ENCODE measurements at regions not wholly inside any gene's neighbourhood (a gene's known extent, or its start where the extent isn't known, plus 50 kb on each side); places are given as distances from the start of the nearest gene placed in this dataset.

GRCh38 chr22:26903030-26903856 is 245.9 kb downstream of the MIAT start:
- TF ChIP-seq, protein P1, sequence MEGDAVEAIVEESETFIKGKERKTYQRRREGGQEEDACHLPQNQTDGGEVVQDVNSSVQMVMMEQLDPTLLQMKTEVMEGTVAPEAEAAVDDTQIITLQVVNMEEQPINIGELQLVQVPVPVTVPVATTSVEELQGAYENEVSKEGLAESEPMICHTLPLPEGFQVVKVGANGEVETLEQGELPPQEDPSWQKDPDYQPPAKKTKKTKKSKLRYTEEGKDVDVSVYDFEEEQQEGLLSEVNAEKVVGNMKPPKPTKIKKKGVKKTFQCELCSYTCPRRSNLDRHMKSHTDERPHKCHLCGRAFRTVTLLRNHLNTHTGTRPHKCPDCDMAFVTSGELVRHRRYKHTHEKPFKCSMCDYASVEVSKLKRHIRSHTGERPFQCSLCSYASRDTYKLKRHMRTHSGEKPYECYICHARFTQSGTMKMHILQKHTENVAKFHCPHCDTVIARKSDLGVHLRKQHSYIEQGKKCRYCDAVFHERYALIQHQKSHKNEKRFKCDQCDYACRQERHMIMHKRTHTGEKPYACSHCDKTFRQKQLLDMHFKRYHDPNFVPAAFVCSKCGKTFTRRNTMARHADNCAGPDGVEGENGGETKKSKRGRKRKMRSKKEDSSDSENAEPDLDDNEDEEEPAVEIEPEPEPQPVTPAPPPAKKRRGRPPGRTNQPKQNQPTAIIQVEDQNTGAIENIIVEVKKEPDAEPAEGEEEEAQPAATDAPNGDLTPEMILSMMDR (IDR thresholded peaks at IDR 0.05), result no peak
- TF ChIP-seq POLR2AphosphoS5 (IDR thresholded peaks at IDR 0.05) (no peak), POLR2A (IDR thresholded peaks at IDR 0.05) (no peak)

Data from suprapubic skin (tissue), 4 donors.